ENCODE measurements at regions not wholly inside any gene's neighbourhood (a gene's known extent, or its start where the extent isn't known, plus 50 kb on each side); places are given as distances from the start of the nearest gene placed in this dataset.

GRCh38 chr7:85498031-85498430 is 311.2 kb upstream of the SEMA3D start:
- Mint-ChIP-seq H3K4me1 (ENCODE audit: insufficient read depth, unreplicated experiment) (no peaks in the 10 kb centered on the region), H3K27ac (ENCODE audit: low read depth, unreplicated experiment) (no peak overlapping the region), H3K4me3 (ENCODE audit: unreplicated experiment) (no peak overlapping the region), H3K9me3 (ENCODE audit: unreplicated experiment) (no peaks in the 10 kb centered on the region), H3K27me3 (ENCODE audit: insufficient read depth, unreplicated experiment) (peaks cover 65% of the 10 kb centered on the region), H3K36me3 (ENCODE audit: insufficient read depth, unreplicated experiment) (no peaks in the 10 kb centered on the region)
- BruUV-seq (replicated peaks), result no TSS peak
- DNase-seq (ENCODE audit: unreplicated experiment), result no peak
- ChIA-PET POLR2A (no interaction called here), CTCF (no interaction called here)
- intact Hi-C loops (cut with micrococcal nuclease), result no loop called here
- TF ChIP-seq CTCF (IDR thresholded peaks at IDR 0.05; ENCODE audit: unreplicated experiment), result no peak

GRCh38 chr7:85489498-85489897 is 302.6 kb upstream of the SEMA3D start:
- H3K27me3 Mint-ChIP-seq (ENCODE audit: insufficient read depth, unreplicated experiment), result peaks cover 63% of the 10 kb centered on the region
- no peak overlapping the region for H3K27ac Mint-ChIP-seq (ENCODE audit: low read depth, unreplicated experiment)
- no peak for TF ChIP-seq CTCF (IDR thresholded peaks at IDR 0.05; ENCODE audit: unreplicated experiment)
- H3K36me3 Mint-ChIP-seq (ENCODE audit: insufficient read depth, unreplicated experiment), result no peaks in the 10 kb centered on the region
- no peak for DNase-seq (ENCODE audit: unreplicated experiment)
- CTCF ChIA-PET, result interaction anchor here (1.4 kb wide), 1 partner anchor 25 kb away, joined by 5 read pairs; no protein-coding TSS in a partner anchor
- intact Hi-C loops (cut with micrococcal nuclease), result no loop called here
- BruUV-seq (replicated peaks), result no TSS peak
- H3K4me3 Mint-ChIP-seq (ENCODE audit: unreplicated experiment), result no peak overlapping the region
- no peaks in the 10 kb centered on the region for H3K9me3 Mint-ChIP-seq (ENCODE audit: unreplicated experiment)
- POLR2A ChIA-PET, result no interaction called here
- no peaks in the 10 kb centered on the region for H3K4me1 Mint-ChIP-seq (ENCODE audit: insufficient read depth, unreplicated experiment)

GRCh38 chr7:85488406-85488805 is 301.6 kb upstream of the SEMA3D start:
- no peaks in the 10 kb centered on the region for H3K4me1 Mint-ChIP-seq (ENCODE audit: insufficient read depth, unreplicated experiment)

GRCh38 chr7:85483177-85483576 is 296.3 kb upstream of the SEMA3D start:
- POLR2A ChIA-PET, result no interaction called here
- TF ChIP-seq CTCF (IDR thresholded peaks at IDR 0.05; ENCODE audit: unreplicated experiment), result no peak
- BruUV-seq (replicated peaks), result no TSS peak
- DNase-seq (ENCODE audit: unreplicated experiment), result no peak
- H3K9me3 Mint-ChIP-seq (ENCODE audit: unreplicated experiment), result no peaks in the 10 kb centered on the region
- CTCF ChIA-PET, result no interaction called here
- H3K27ac Mint-ChIP-seq (ENCODE audit: low read depth, unreplicated experiment), result no peak overlapping the region
- H3K4me3 Mint-ChIP-seq (ENCODE audit: unreplicated experiment), result no peak overlapping the region
- H3K27me3 Mint-ChIP-seq (ENCODE audit: insufficient read depth, unreplicated experiment), result peaks cover 50% of the 10 kb centered on the region
- H3K36me3 Mint-ChIP-seq (ENCODE audit: insufficient read depth, unreplicated experiment), result no peaks in the 10 kb centered on the region
- H3K4me1 Mint-ChIP-seq (ENCODE audit: insufficient read depth, unreplicated experiment), result no peaks in the 10 kb centered on the region
- intact Hi-C loops (cut with micrococcal nuclease), result no loop called here

More at GRCh38 chr7:85488406-85488805, 301.6 kb upstream of the SEMA3D start:
- TF ChIP-seq CTCF (IDR thresholded peaks at IDR 0.05; ENCODE audit: unreplicated experiment), result no peak
- peaks cover 52% of the 10 kb centered on the region for H3K27me3 Mint-ChIP-seq (ENCODE audit: insufficient read depth, unreplicated experiment)
- H3K27ac Mint-ChIP-seq (ENCODE audit: low read depth, unreplicated experiment), result no peak overlapping the region
- DNase-seq (ENCODE audit: unreplicated experiment), result no peak
- intact Hi-C loops (cut with micrococcal nuclease), result no loop called here
- BruUV-seq (replicated peaks), result no TSS peak
- H3K9me3 Mint-ChIP-seq (ENCODE audit: unreplicated experiment), result no peaks in the 10 kb centered on the region
- no peak overlapping the region for H3K4me3 Mint-ChIP-seq (ENCODE audit: unreplicated experiment)
- CTCF ChIA-PET, result no interaction called here
- POLR2A ChIA-PET, result no interaction called here
- H3K36me3 Mint-ChIP-seq (ENCODE audit: insufficient read depth, unreplicated experiment), result no peaks in the 10 kb centered on the region

Data from MCF 10A (cell line).